Neural crest cell (in vitro differentiated cells): ENCODE measurements at regions not wholly inside any gene's neighbourhood (a gene's known extent, or its start where the extent isn't known, plus 50 kb on each side); places are given as distances from the start of the nearest gene placed in this dataset.

Experiments
- DNase-seq: peaks from one replicate; pipeline ENCODE4 v3.0.0; 2021; ENCODE audit warnings: low read depth, mixed read lengths, low spot score
- H3K27ac Mint-ChIP-seq: one replicate; pipeline ENCODE4 v1.8.0; 2021; ENCODE audit warnings: mild to moderate bottlenecking, mixed read lengths; ENCODE audit not compliant: unreplicated experiment
- H3K27me3 Mint-ChIP-seq: 2 replicates; pipeline ENCODE4 v1.8.0; 2021; ENCODE audit warnings: low read depth, mild to moderate bottlenecking, mixed read lengths
- H3K36me3 Mint-ChIP-seq: 2 replicates; pipeline ENCODE4 v1.8.0; 2021; ENCODE audit warnings: low read depth, mild to moderate bottlenecking, mixed read lengths
- H3K4me1 Mint-ChIP-seq: 2 replicates; pipeline ENCODE4 v1.8.0; 2021; ENCODE audit warnings: mixed read lengths
- H3K4me3 Mint-ChIP-seq: one replicate; pipeline ENCODE4 v1.8.0; 2021; ENCODE audit warnings: mild to moderate bottlenecking, mixed read lengths
- H3K9me3 Mint-ChIP-seq: 2 replicates; pipeline ENCODE4 v1.8.0; 2021; ENCODE audit warnings: mixed read lengths
- TF ChIP-seq, protein P1 (sequence below): fragments of 200-600 bp; sonication (generic); conservative IDR thresholded peaks from 2 replicates; pipeline ENCODE4 v1.5.0; 2021; ENCODE audit warnings: antibody characterized with exemption, mild to moderate bottlenecking

DNA sequence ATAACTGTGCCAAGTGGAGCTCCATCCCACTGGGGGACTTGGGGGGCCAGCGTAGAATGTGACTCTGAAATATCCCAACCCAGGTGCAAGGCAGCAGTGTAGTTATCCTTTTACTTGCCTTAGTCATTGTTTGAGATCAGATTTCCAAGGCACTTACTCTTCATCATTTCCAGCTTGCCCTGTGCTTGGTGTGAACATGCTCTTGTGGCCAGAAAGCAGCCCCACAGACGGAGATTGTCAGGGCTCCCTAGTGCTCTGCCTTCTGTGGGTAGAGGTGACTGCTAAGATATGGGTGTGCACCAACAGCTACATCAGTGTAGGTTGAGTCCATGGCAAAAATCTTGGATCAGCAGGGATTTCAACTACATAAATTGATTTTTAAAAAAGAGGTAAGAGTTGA, 2010.0 kb upstream of the PIK3C3 start:
- Mint-ChIP-seq H3K4me1 (no peaks in the 10 kb centered on the region), H3K27ac (no peak overlapping the region), H3K27me3 (no peaks in the 10 kb centered on the region), H3K4me3 (no peak overlapping the region), H3K9me3 (no peaks in the 10 kb centered on the region), H3K36me3 (no peaks in the 10 kb centered on the region)
- TF ChIP-seq, protein P1, sequence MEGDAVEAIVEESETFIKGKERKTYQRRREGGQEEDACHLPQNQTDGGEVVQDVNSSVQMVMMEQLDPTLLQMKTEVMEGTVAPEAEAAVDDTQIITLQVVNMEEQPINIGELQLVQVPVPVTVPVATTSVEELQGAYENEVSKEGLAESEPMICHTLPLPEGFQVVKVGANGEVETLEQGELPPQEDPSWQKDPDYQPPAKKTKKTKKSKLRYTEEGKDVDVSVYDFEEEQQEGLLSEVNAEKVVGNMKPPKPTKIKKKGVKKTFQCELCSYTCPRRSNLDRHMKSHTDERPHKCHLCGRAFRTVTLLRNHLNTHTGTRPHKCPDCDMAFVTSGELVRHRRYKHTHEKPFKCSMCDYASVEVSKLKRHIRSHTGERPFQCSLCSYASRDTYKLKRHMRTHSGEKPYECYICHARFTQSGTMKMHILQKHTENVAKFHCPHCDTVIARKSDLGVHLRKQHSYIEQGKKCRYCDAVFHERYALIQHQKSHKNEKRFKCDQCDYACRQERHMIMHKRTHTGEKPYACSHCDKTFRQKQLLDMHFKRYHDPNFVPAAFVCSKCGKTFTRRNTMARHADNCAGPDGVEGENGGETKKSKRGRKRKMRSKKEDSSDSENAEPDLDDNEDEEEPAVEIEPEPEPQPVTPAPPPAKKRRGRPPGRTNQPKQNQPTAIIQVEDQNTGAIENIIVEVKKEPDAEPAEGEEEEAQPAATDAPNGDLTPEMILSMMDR, result no peak
- no peak for DNase-seq

GRCh38 chr18:39942702-39943101, 2012.3 kb upstream of the PIK3C3 start:
- Mint-ChIP-seq H3K27me3 (no peaks in the 10 kb centered on the region), H3K4me3 (no peak overlapping the region), H3K4me1 (peaks cover 4% of the 10 kb centered on the region), H3K36me3 (no peaks in the 10 kb centered on the region), H3K9me3 (no peaks in the 10 kb centered on the region), H3K27ac (no peak overlapping the region)
- no peak for DNase-seq
- TF ChIP-seq, protein P1, result no peak

DNA sequence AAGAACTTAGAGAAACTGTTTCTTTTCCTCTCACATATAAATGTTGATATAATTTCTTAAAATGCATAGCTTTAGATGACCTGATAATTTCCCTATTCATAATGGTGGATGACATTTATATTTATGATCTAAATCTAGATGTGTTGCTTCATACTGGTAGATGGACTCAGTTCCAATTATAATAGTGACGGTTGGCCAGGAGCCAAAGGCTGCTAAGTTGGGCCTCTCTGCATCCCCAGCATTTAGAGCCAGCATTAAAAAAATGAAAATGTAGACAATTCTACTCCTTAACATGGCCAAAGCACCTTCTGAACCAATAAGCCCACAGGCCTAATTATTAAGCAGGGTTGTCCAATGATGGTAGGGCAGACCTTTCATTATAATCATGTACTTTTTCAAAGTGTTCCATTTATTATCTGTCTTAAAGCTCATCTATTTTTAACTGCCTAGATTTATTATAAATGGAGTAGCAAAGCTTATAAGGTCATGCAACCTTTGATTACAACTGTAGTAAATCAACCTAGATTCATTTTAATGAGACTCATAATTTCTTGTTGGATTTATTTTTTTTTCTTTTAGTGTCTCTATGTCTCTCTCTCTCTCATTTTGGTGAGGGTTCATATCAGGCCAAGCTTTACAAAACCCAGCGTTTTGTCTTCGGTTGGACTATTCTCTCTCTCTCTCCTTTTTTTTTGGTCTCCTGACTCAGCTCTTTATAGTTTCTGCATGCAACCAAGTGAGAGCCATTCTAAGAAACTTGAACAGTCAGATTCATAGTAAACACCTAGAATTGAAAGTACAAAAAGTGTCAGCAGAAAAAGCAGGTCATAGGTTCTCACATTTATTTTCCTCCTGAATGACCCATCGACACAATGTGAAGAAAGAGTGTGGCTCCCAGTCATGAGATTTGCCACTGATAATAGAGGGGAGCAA, 2016.1 kb upstream of the PIK3C3 start:
- no peaks in the 10 kb centered on the region for H3K27me3 Mint-ChIP-seq
- no peak overlapping the region for H3K27ac Mint-ChIP-seq
- TF ChIP-seq, protein P1, result no peak

DNA sequence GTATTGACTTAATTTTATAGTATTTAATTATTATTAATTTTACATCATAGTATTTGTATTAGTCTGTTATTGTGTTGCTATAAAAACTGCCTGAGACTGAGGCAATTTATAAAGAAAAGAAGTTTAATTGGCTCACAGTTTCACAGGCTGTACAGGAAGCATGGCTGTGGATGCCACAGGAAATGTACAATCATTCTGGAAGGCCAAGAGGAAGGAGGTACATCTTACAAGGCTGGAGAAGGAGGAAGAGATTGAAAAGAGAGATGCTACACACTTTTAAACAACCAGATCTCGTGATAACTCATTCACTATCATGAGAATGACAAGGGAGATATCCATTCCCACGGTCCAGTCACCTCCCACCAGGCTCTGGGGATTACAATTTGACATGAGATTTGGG, 2019.4 kb upstream of the PIK3C3 start:
- no peaks in the 10 kb centered on the region for H3K36me3 Mint-ChIP-seq
- no peak overlapping the region for H3K27ac Mint-ChIP-seq
- TF ChIP-seq, protein P1, result no peak
- H3K4me1 Mint-ChIP-seq, result peaks cover 4% of the 10 kb centered on the region
- H3K27me3 Mint-ChIP-seq, result no peaks in the 10 kb centered on the region
- no peak for DNase-seq
- no peak overlapping the region for H3K4me3 Mint-ChIP-seq
- peaks cover 14% of the 10 kb centered on the region for H3K9me3 Mint-ChIP-seq

More for the DNA sequence above, 2016.1 kb upstream of the PIK3C3 start:
- Mint-ChIP-seq H3K4me3 (no peak overlapping the region), H3K4me1 (peaks cover 4% of the 10 kb centered on the region), H3K36me3 (no peaks in the 10 kb centered on the region), H3K9me3 (peaks cover 10% of the 10 kb centered on the region)
- DNase-seq, result no peak

- Mint-ChIP-seq H3K4me1 (peaks cover 9% of the 10 kb centered on the region), H3K27ac (no peak overlapping the region), H3K4me3 (no peak overlapping the region), H3K27me3 (no peaks in the 10 kb centered on the region), H3K36me3 (no peaks in the 10 kb centered on the region), H3K9me3 (no peaks in the 10 kb centered on the region)
- TF ChIP-seq, protein P1, result no peak
- no peak for DNase-seq
Measured at GRCh38 chr18:39918847-39919246, 2036.2 kb upstream of the PIK3C3 start.
